GM12891 (cell line): ENCODE measurements at regions not wholly inside any gene's neighbourhood (a gene's known extent, or its start where the extent isn't known, plus 50 kb on each side); places are given as distances from the start of the nearest gene placed in this dataset.

Experiments used
- PAX5 ChIP-seq: IDR thresholded peaks from 2 replicates; pipeline ENCODE4 v1.6.1; 2011; ENCODE audit warnings: low read length, moderate library complexity, mild to moderate bottlenecking; ENCODE audit not compliant: insufficient read depth, severe bottlenecking
- POLR2A ChIP-seq: IDR thresholded peaks from 2 replicates; pipeline ENCODE4 v1.6.1; 2011; ENCODE audit warnings: low read depth, low read length, control low read depth
- POLR2AphosphoS5 ChIP-seq: IDR thresholded peaks from 2 replicates; pipeline ENCODE4 v1.6.1; 2011; ENCODE audit warnings: low read depth, low read length, control low read depth
- SPI1 ChIP-seq: IDR thresholded peaks from 2 replicates; pipeline ENCODE4 v1.6.1; 2011; ENCODE audit warnings: low read depth, low read length, control low read depth
- TAF1 ChIP-seq: IDR thresholded peaks from 2 replicates; pipeline ENCODE4 v1.6.1; 2011; ENCODE audit warnings: low read depth, low read length, control low read depth

DNA sequence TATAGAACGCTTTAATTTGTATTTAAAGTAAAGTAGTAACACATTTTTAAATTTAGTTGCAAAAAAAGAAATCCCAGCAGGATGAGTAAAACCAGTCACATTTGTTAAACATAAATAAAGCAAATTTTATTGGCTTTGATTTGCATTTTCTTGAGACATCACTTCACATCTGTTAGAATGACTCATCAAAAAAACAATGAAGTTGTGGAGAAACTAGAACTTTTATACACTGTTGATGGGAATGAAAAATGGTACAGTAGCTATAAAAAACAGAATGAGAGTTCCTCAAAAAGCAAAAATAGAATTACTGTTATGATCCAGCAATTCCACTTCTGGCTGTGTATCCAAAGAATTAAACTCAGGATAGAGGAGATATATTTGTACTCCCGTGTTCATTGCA is 454.0 kb upstream of the KLHL4 start:
- TF ChIP-seq POLR2A (no peak), POLR2AphosphoS5 (no peak), PAX5 (no peak), TAF1 (no peak), SPI1 (no peak)
